Duodenal mucosa (tissue), 2 donors: ENCODE measurements at regions not wholly inside any gene's neighbourhood (a gene's known extent, or its start where the extent isn't known, plus 50 kb on each side); places are given as distances from the start of the nearest gene placed in this dataset.
"Not testable (repeated sequence)": the region's sequence is repeated elsewhere in the genome, so short reads cannot be mapped to it uniquely, and the experiment has no call there.

Experiments used
- H3K27ac ChIP-seq: one replicate; pipeline ENCODE4 v1.7.0; 2013; ENCODE audit warnings: low read depth, low read length
- H3K27me3 ChIP-seq, 2 donors: one replicate each; pipeline ENCODE4 v1.7.0; 2013; ENCODE audit warnings: low read length in 2 of 2, control low read depth in 1 of 2; ENCODE audit not compliant: insufficient read depth in 2 of 2, control insufficient read depth in 1 of 2
- H3K36me3 ChIP-seq, 2 donors: one replicate each; pipeline ENCODE4 v1.7.0; 2013; ENCODE audit warnings: low read length in 2 of 2, control low read depth in 1 of 2; ENCODE audit not compliant: insufficient read depth in 2 of 2, control insufficient read depth in 1 of 2
- H3K4me1 ChIP-seq, 2 donors: one replicate each; pipeline ENCODE4 v1.7.0; 2013; ENCODE audit warnings: low read length in 2 of 2, control low read depth in 1 of 2; ENCODE audit not compliant: insufficient read depth in 2 of 2, control insufficient read depth in 1 of 2
- H3K4me3 ChIP-seq, 2 donors: one replicate each; pipeline ENCODE4 v1.7.0; 2013; ENCODE audit warnings: low read length in 2 of 2, low read depth in 1 of 2
- H3K9ac ChIP-seq, 2 donors: one replicate each; pipeline ENCODE4 v1.7.0; 2013; ENCODE audit warnings: low read length in 2 of 2, low read depth in 1 of 2
- H3K9me3 ChIP-seq, 2 donors: one replicate each; pipeline ENCODE4 v1.7.0; 2013; ENCODE audit warnings: low read length in 2 of 2, control low read depth in 1 of 2; ENCODE audit not compliant: control insufficient read depth in 1 of 2

- H3K9ac ChIP-seq, H3K27ac ChIP-seq, H3K9me3 ChIP-seq, H3K36me3 ChIP-seq, H3K4me3 ChIP-seq, H3K27me3 ChIP-seq, H3K4me1 ChIP-seq: not testable (repeated sequence)
These were observed 1665.5 kb downstream of the BRINP3 start for GRCh38 chr1:188812153-188812552.

- not testable (repeated sequence) for H3K4me1 ChIP-seq, H3K27ac ChIP-seq, H3K9me3 ChIP-seq, H3K36me3 ChIP-seq, H3K9ac ChIP-seq, H3K27me3 ChIP-seq, H3K4me3 ChIP-seq
These were observed 1664.7 kb downstream of the BRINP3 start for GRCh38 chr1:188812836-188813573.

DNA sequence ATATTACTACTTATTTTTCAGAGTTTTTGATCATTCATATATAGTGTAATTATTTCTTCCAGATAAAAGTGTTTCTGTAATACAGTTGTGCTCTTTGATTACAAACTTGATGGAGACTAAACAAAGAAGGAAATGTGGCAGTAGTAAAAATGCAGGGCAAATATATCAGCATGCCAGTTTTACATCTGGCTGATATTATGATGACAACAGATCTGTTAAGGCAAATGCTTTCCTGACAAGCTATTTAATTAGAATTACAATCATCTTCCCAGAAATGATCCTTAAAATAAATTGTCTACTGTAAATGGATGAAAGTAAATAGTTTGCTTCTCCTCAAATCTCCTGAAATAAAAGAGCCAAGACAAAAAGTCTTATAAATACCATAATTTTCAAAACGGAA, 1659.8 kb downstream of the BRINP3 start:
- Histone ChIP-seq H3K9ac (no peak overlapping the region), H3K27me3 (no peaks in the 10 kb centered on the region), H3K4me1 (no peaks in the 10 kb centered on the region), H3K27ac (no peak overlapping the region), H3K9me3 (no peaks in the 10 kb centered on the region), H3K36me3 (no peaks in the 10 kb centered on the region), H3K4me3 (no peak overlapping the region)

- Histone ChIP-seq H3K27ac (no peak overlapping the region), H3K9me3 (no peaks in the 10 kb centered on the region), H3K9ac (no peak overlapping the region), H3K27me3 (no peaks in the 10 kb centered on the region), H3K36me3 (no peaks in the 10 kb centered on the region), H3K4me3 (no peak overlapping the region), H3K4me1 (no peaks in the 10 kb centered on the region)
These were observed 1655.4 kb downstream of the BRINP3 start for GRCh38 chr1:188822248-188822647.

DNA sequence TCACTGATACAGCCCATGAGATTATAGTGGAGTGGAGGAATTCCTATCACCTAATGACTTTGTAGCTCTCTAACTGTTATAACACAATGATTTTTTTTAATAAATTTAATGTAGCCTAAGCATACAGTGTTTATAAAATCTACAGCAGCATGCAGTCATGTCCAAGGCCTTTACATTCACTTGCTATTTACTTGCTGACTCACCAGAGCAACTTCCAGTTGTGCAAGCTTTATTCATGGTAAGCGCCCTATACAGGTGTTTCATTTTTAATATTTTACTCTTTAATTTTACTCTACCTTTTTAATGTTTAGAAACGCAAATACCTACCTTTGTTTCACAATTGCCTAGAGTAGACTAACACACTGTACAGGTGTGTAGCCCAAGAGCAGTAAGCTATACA, 1652.2 kb downstream of the BRINP3 start:
- Histone ChIP-seq H3K36me3 (no peaks in the 10 kb centered on the region), H3K4me1 (no peaks in the 10 kb centered on the region), H3K4me3 (no peak overlapping the region), H3K9me3 (no peaks in the 10 kb centered on the region), H3K9ac (no peak overlapping the region), H3K27me3 (no peaks in the 10 kb centered on the region), H3K27ac (no peak overlapping the region)

DNA sequence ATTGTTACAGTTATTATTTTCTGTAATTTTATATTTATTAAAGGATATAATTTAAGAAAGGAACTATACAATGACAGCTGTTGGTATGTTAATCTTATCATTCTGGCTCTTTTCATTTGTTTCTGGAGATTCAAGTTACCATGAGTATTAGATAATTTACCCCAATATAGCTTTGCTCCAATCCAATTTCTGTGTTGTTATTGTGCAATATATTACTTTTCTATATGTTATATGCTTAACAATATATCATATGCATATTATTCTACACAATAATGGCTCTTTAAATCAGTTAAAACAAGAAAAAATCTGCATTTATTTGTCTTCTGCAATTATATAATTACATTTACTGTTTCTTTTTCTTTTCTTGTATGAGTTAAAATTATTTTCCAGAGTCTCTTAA, 1650.9 kb downstream of the BRINP3 start:
- Histone ChIP-seq H3K9ac (no peak overlapping the region), H3K36me3 (no peaks in the 10 kb centered on the region), H3K9me3 (no peaks in the 10 kb centered on the region), H3K4me1 (no peaks in the 10 kb centered on the region), H3K4me3 (no peak overlapping the region), H3K27ac (no peak overlapping the region), H3K27me3 (no peaks in the 10 kb centered on the region)

- no peak overlapping the region for H3K9ac ChIP-seq
- H3K9me3 ChIP-seq, result no peaks in the 10 kb centered on the region
- no peaks in the 10 kb centered on the region for H3K4me1 ChIP-seq
- H3K27me3 ChIP-seq, result no peaks in the 10 kb centered on the region
- no peaks in the 10 kb centered on the region for H3K36me3 ChIP-seq
- no peak overlapping the region for H3K27ac ChIP-seq
- no peak overlapping the region for H3K4me3 ChIP-seq
These were observed 1650.3 kb downstream of the BRINP3 start for GRCh38 chr1:188827400-188827799.

DNA sequence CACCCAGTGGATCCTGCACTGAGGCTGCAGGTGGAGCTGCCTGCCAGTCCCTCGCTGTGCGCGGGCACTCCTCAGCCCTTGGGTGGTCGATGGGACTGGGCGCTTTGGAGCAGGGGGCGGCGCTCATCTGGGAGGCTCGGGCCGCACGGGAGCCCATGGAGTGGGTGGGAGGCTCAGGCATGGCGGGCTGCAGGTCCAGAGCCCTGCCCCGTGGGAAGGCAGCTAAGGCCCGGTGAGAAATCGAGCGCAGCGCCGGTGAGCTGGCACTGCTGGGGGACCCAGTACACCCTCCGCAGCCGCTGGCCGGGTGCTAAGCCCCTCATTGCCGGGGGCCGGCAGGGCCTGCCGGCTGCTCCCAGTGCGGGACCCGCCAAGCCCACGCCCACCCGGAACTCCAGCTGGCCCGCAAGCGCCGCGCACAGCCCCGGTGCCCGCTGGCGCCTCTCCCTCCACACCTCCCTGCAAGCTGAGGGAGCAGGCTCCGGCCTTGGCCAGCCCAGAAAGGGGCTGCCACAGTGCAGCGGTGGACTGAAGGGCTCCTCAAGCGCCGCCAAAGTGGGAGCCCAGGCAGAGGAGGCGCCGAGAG, 1636.5 kb downstream of the BRINP3 start:
- H3K36me3 ChIP-seq, H3K27ac ChIP-seq, H3K4me1 ChIP-seq, H3K27me3 ChIP-seq, H3K9ac ChIP-seq, H3K9me3 ChIP-seq, H3K4me3 ChIP-seq: not testable (repeated sequence)

DNA sequence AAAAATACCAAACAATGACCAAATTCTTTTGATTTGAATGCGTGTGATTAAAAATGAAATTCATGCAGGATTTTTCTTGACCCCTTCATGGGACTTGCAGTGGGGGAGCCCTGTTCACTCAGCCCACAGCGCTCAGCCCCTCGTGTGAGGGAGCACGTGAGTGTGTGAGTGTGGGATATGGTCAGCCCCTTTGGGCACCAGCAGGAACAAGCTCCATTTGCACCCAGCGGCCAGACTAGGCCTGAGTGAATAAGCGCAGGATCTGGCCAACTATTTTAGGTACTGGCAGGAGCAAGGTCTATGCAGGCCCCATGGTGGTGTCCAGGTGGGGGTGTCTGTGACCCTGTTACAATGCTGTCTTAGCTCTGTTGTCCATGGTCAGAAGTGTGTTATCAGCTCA, 1631.2 kb downstream of the BRINP3 start:
- Histone ChIP-seq H3K4me1 (no peaks in the 10 kb centered on the region), H3K9me3 (no peaks in the 10 kb centered on the region), H3K27ac (no peak overlapping the region), H3K4me3 (no peak overlapping the region), H3K27me3 (no peaks in the 10 kb centered on the region), H3K36me3 (no peaks in the 10 kb centered on the region), H3K9ac (no peak overlapping the region)

DNA sequence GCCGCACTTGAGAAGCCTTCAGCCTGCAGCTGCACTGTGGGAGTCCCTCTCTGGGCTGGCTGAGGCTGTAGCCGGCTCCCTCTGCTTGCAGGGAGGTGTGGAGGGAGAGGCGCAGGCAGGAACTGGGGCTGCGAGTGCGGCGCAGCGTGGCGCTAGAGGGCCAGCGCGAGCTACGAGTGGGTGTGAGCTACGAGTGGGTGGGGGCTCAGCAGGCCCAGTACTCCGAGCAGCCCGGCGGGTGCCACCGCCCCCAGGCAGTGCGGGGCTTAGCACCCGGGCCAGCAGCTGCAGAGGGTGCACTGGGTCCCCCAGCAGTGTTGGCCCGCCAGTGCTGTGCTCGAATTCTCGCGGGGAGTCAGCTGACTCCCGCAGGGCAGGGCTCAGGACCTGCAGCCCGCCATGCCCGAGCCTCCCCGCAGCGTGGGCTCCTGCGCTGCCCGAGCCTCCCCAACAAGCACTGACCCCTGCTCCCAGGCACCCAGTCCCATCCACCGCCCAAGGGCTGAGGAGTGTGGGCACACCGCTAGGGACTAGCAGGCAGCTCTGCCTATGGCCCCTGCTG, 1620.1 kb downstream of the BRINP3 start:
- Histone ChIP-seq H3K4me3 (no peak overlapping the region), H3K9me3 (no peaks in the 10 kb centered on the region), H3K9ac (no peak overlapping the region), H3K4me1 (no peaks in the 10 kb centered on the region), H3K27me3 (no peaks in the 10 kb centered on the region), H3K27ac (no peak overlapping the region), H3K36me3 (no peaks in the 10 kb centered on the region)
